ENCODE measurements at regions not wholly inside any gene's neighbourhood (a gene's known extent, or its start where the extent isn't known, plus 50 kb on each side); places are given as distances from the start of the nearest gene placed in this dataset.

DNA sequence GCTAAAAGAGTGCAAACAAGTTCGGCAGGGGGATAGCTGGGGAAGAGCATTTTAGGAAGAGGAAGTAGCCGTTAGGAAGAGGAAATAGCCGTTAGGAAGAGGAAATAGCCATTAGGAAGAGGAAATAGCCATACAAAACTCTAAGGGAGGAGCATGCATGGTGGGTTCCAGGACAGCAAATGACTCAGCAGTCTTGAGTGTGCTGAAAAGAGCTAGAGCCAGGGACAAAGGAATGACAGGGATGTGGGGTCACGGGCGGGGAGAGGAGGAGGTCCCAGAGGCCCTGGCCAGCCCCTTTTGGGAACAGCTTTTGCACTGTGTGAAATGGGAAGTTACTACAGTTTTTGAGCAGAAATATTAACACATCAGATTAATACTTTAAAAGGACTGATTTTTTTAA is 882.6 kb downstream of the TRIML1 start:
- Histone ChIP-seq H3K4me1 (peaks cover 0 to 4% of the 10 kb centered on the region in 2 donors), H3K9me3 (no peaks in the 10 kb centered on the region), H3K27ac (peak overlapping the region; percentile 29 to 53), H3K27me3 (no peaks in the 10 kb centered on the region), H3K36me3 (no peaks in the 10 kb centered on the region), H3K4me3 (no peak overlapping the region)
- TF ChIP-seq CTCF (IDR thresholded peaks at IDR 0.05): no peak
- TF ChIP-seq POLR2A (IDR thresholded peaks at IDR 0.05): no peak
- intact Hi-C loops (cut with DNase I; ENCODE audit: low total_unique reads): no loop called here
- peak in 1 of 2 donors; percentile 33 for DNase-seq

DNA sequence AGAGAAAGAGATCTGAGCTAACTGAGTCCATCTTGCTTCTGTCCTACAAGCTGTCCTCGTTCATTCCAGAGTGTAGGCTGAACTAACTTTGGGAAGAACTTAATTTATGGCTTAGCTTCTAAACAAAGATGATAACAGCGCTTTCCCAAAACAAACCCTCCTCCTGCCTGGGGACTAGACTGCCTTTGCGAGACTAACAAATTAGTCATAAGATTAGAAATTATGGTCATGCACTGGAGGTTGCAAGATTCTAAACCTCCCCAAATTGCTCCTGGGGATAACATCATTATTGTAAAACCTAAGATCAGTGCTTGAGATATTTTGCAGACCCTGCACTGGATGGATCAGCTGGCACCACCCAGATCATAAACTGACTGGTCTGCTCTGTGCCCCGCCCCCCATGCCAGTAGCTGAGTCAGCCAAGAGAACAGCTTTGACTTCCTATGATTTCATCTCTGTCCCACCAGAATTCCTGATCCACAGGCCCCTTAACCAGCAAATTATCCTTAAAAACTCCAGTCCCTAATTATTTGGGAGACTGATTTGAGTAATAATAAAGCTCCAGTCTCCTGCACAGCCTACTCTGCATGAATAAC is 883.3 kb downstream of the TRIML1 start:
- intact Hi-C loops (cut with DNase I; ENCODE audit: low total_unique reads): no loop called here
- Histone ChIP-seq H3K36me3 (no peaks in the 10 kb centered on the region), H3K4me3 (no peak overlapping the region), H3K9me3 (no peaks in the 10 kb centered on the region), H3K4me1 (peaks cover 0 to 4% of the 10 kb centered on the region in 2 donors), H3K27me3 (no peaks in the 10 kb centered on the region), H3K27ac (peak overlapping the region; percentile 29 to 53)
- no peak for DNase-seq
- no peak for TF ChIP-seq POLR2A (IDR thresholded peaks at IDR 0.05)
- no peak for TF ChIP-seq CTCF (IDR thresholded peaks at IDR 0.05)

DNA sequence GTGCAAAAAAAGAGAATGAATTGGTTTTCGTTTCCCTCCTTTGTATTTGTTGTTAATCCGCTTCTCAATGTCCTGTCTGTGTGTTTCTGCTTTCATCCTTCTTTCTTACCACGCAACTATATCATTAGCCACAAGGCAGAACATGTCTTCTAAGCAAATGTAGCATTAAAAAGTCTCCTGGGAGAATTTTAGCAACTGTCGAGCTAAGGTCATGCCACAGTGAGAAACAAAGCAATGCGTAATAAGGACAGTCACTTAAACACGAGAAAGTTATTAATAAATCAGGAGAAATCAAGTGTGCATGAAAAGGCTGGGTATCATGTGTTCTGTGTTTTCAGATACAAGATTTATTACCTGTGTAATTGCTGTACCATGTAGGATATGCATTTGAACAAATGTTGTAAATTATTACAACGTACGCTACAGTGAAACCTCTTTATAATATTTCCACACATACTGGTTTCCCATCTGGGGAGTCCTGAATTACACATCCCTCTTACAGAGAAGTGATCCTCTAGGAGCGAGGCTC is 890.8 kb downstream of the TRIML1 start:
- Histone ChIP-seq H3K4me1 (no peaks in the 10 kb centered on the region), H3K27me3 (no peaks in the 10 kb centered on the region), H3K36me3 (no peaks in the 10 kb centered on the region), H3K4me3 (no peak overlapping the region), H3K9me3 (no peaks in the 10 kb centered on the region), H3K27ac (no peak overlapping the region)
- intact Hi-C loops (cut with DNase I; ENCODE audit: low total_unique reads): no loop called here
- no peak for TF ChIP-seq CTCF (IDR thresholded peaks at IDR 0.05)
- no peak for TF ChIP-seq POLR2A (IDR thresholded peaks at IDR 0.05)
- no peak for DNase-seq

GRCh38 chr4:189032606-189033338 is 893.5 kb downstream of the TRIML1 start:
- intact Hi-C loops (cut with DNase I; ENCODE audit: low total_unique reads): no loop called here
- TF ChIP-seq POLR2A (IDR thresholded peaks at IDR 0.05): no peak
- no peak for TF ChIP-seq CTCF (IDR thresholded peaks at IDR 0.05)
- H3K27ac ChIP-seq: no peak overlapping the region
- H3K9me3 ChIP-seq: no peaks in the 10 kb centered on the region
- no peak for DNase-seq
- H3K4me1 ChIP-seq: no peaks in the 10 kb centered on the region
- no peaks in the 10 kb centered on the region for H3K36me3 ChIP-seq
- no peaks in the 10 kb centered on the region for H3K27me3 ChIP-seq
- H3K4me3 ChIP-seq: no peak overlapping the region

GRCh38 chr4:189033801-189034347 is 894.6 kb downstream of the TRIML1 start:
- Histone ChIP-seq H3K27me3 (no peaks in the 10 kb centered on the region), H3K36me3 (no peaks in the 10 kb centered on the region), H3K27ac (no peak overlapping the region), H3K4me1 (no peaks in the 10 kb centered on the region), H3K9me3 (no peaks in the 10 kb centered on the region), H3K4me3 (no peak overlapping the region)
- TF ChIP-seq CTCF (IDR thresholded peaks at IDR 0.05) (no peak), POLR2A (IDR thresholded peaks at IDR 0.05) (no peak)
- DNase-seq: no peak
- intact Hi-C loops (cut with DNase I; ENCODE audit: low total_unique reads): no loop called here
